Nephron (organoid): ENCODE measurements at regions not wholly inside any gene's neighbourhood (a gene's known extent, or its start where the extent isn't known, plus 50 kb on each side); places are given as distances from the start of the nearest gene placed in this dataset.

ENCODE experiments used
- H3K27ac Mint-ChIP-seq, 3 experiments: 2 replicates each; pipeline ENCODE4 v1.8.0; 2020; ENCODE audit warnings: mixed read lengths in 3 of 3, mild to moderate bottlenecking in 2 of 3, moderate library complexity in 1 of 3
- H3K27me3 Mint-ChIP-seq: 2 replicates; pipeline ENCODE4 v1.8.0; 2021; ENCODE audit warnings: low read depth, mild to moderate bottlenecking, moderate library complexity, mixed read lengths
- H3K36me3 Mint-ChIP-seq: 2 replicates; pipeline ENCODE4 v1.8.0; 2020; ENCODE audit warnings: low read depth, mixed read lengths
- H3K4me1 Mint-ChIP-seq: 2 replicates; pipeline ENCODE4 v1.8.0; 2020; ENCODE audit warnings: mixed read lengths
- H3K4me3 Mint-ChIP-seq, 3 experiments: 2 replicates each; pipeline ENCODE4 v1.8.0; 2020; ENCODE audit warnings: mild to moderate bottlenecking in 3 of 3, mixed read lengths in 3 of 3, moderate library complexity in 2 of 3
- H3K9me3 Mint-ChIP-seq: 2 replicates; pipeline ENCODE4 v1.8.0; 2020; ENCODE audit warnings: mixed read lengths
- CTCF ChIP-seq, 3 experiments: fragments of 200-600 bp; sonication (generic); IDR thresholded peaks; one replicate each; pipeline ENCODE4 v1.5.0; 2021; ENCODE audit warnings: antibody characterized with exemption in 3 of 3; ENCODE audit not compliant: unreplicated experiment in 3 of 3

DNA sequence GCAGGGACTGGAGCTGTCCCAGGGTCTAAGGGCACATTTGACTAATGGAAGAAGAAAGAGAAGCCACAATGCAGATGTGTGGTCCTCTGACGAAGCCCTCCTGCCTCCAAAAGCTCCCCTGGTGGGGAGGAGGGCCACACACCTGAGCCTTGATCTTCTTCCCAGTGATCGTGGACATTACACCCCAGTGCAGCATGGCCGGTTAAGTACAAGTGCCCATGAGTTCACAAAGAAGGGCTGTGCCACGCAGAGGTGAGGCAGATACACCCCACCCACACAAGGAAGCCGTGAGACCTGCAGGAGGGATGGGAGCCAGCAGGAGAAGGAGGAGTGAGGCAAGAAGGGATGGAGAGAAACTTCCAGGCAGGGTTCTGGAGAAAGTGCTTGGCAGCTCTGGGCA is 199.0 kb upstream of the MVB12B start:
- H3K27me3 Mint-ChIP-seq: peaks cover 53% of the 10 kb centered on the region
- H3K4me1 Mint-ChIP-seq: no peaks in the 10 kb centered on the region
- no peak overlapping the region for H3K27ac Mint-ChIP-seq
- peaks cover under 1% of the 10 kb centered on the region for H3K9me3 Mint-ChIP-seq
- H3K4me3 Mint-ChIP-seq: no peak overlapping the region
- no peak for TF ChIP-seq CTCF (IDR thresholded peaks at IDR 0.05; ENCODE audit: unreplicated experiment in 3 of 3)
- H3K36me3 Mint-ChIP-seq: no peaks in the 10 kb centered on the region

- Mint-ChIP-seq H3K9me3 (peaks cover 3% of the 10 kb centered on the region), H3K36me3 (no peaks in the 10 kb centered on the region), H3K4me1 (no peaks in the 10 kb centered on the region), H3K27me3 (peaks cover 45% of the 10 kb centered on the region), H3K4me3 (no peak overlapping the region), H3K27ac (no peak overlapping the region)
- no peak for TF ChIP-seq CTCF (IDR thresholded peaks at IDR 0.05; ENCODE audit: unreplicated experiment in 3 of 3)
Observed at GRCh38 chr9:126128494-126129142, 198.0 kb upstream of the MVB12B start.

GRCh38 chr9:126131066-126132010 is 195.3 kb upstream of the MVB12B start:
- peaks cover 13% of the 10 kb centered on the region for H3K9me3 Mint-ChIP-seq
- no peak for TF ChIP-seq CTCF (IDR thresholded peaks at IDR 0.05; ENCODE audit: unreplicated experiment in 3 of 3)
- no peaks in the 10 kb centered on the region for H3K36me3 Mint-ChIP-seq
- H3K4me3 Mint-ChIP-seq: no peak overlapping the region
- H3K27me3 Mint-ChIP-seq: peaks cover 28% of the 10 kb centered on the region
- H3K4me1 Mint-ChIP-seq: no peaks in the 10 kb centered on the region
- no peak overlapping the region for H3K27ac Mint-ChIP-seq

DNA sequence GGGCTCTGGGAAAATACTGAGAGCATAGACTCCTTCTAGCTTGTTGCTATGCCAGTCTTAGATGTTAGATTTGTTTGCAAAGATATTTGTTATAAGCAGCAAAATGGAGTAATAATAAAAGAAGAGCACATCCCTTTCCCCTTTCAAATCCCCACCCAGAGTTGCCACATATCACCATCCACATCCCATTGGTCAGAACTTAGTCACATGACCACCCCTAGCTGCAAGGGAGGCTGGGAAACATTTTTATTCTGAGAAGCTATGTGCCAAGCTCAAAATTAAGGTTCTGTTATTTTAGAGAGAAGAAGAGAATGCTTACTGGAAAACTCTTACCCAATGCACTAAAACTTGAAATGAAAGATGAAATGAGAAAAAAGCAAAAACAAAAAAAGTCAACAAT is 193.9 kb upstream of the MVB12B start:
- Mint-ChIP-seq H3K4me1 (no peaks in the 10 kb centered on the region), H3K27ac (no peak overlapping the region), H3K36me3 (peaks cover 2% of the 10 kb centered on the region), H3K27me3 (peaks cover 14% of the 10 kb centered on the region), H3K9me3 (peaks cover 18% of the 10 kb centered on the region), H3K4me3 (no peak overlapping the region)
- no peak for TF ChIP-seq CTCF (IDR thresholded peaks at IDR 0.05; ENCODE audit: unreplicated experiment in 3 of 3)

DNA sequence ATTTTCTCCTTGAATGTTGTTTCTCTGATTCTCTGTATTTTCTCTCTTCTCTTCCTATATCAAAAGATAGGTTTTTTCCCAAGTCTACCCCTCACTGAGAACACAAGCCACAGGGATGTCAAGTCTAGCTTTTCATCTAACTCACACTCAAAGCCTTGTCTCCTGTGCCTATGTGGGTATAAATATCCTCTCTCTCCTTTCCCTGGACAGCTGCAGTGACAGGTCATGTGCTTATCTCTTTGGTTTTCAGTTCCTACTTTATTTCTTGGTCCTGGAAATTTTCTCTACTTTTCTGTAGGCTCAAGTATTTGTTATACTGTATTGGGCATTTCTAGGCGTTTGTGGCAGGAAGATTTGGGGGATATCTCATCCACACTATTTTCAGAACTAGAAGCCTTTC is 182.4 kb upstream of the MVB12B start:
- H3K4me1 Mint-ChIP-seq: peaks cover 28% of the 10 kb centered on the region
- no peaks in the 10 kb centered on the region for H3K36me3 Mint-ChIP-seq
- TF ChIP-seq CTCF (IDR thresholded peaks at IDR 0.05; ENCODE audit: unreplicated experiment in 3 of 3): no peak
- no peak overlapping the region for H3K27ac Mint-ChIP-seq
- H3K27me3 Mint-ChIP-seq: peaks cover 20% of the 10 kb centered on the region
- H3K9me3 Mint-ChIP-seq: peaks cover 22% of the 10 kb centered on the region
- peak overlapping the region in 1 of 3 experiments; percentile 1 for H3K4me3 Mint-ChIP-seq
